ENCODE measurements at regions not wholly inside any gene's neighbourhood (a gene's known extent, or its start where the extent isn't known, plus 50 kb on each side); places are given as distances from the start of the nearest gene placed in this dataset.

DNA sequence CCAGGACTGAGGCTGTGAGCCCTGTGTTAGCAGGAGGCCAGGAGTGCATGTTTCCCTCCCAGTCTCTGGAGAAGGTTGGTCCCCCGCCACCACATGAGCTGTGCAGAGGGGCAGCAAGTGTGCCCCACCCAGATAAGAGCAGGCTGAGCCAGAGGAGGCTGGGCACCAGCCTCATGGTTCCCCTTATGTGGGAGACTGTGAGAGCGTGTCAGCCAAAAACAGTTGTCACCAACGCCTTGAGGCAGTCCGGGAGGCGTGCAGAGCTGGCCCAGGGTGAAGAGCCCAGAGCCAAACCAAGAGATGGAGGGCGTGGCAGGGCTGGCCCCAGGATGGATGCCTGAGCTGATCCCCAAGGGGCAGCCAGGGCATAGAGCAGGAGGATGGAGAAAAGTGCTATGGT lies 128.7 kb upstream of the GLI2 start:
- Histone ChIP-seq H3K9me3 (ENCODE audit: low read length) (no peaks in the 10 kb centered on the region), H3K4me1 (ENCODE audit: insufficient read depth, low read length) (no peaks in the 10 kb centered on the region), H3K9ac (ENCODE audit: insufficient read depth, low read depth, low read length) (no peak overlapping the region), H3K4me2 (ENCODE audit: low read depth, low read length) (no peak overlapping the region), H3K4me3 (replicated peaks in 1 of 3; ENCODE audit: insufficient read depth in 1 of 3, low read depth in 2 of 3, low read length in 3 of 3) (no peak overlapping the region), H3K36me3 (replicated peaks in 1 of 2; ENCODE audit: control insufficient read depth in 1 of 2, insufficient read depth in 2 of 2, low read length in 2 of 2) (no peaks in the 10 kb centered on the region), H3K79me2 (ENCODE audit: insufficient read depth, low read length) (no peaks in the 10 kb centered on the region), H4K20me1 (ENCODE audit: insufficient read depth, low read length) (no peaks in the 10 kb centered on the region), H2AFZ (ENCODE audit: low read length) (no peak overlapping the region), H3K27me3 (ENCODE audit: control insufficient read depth in 1 of 2, insufficient read depth in 2 of 2, low read length in 2 of 2) (peaks cover 10 to 83% of the 10 kb centered on the region in 2 experiments; a peak in 4 of 5 replicates), H3K27ac (ENCODE audit: extremely low read length, insufficient read depth, low read length) (no peak overlapping the region)
- DNase-seq (ENCODE audit: low spot score) (no peak), FAIRE-seq (no peak), ATAC-seq (no peak)
- WGBS (ENCODE audit: low lambda C conversion rate), result 51% methylated on average over 6 of the region's 6 CpGs
- intact Hi-C loops (cut with micrococcal nuclease; ENCODE audit: unreplicated experiment) (no loop called here), in situ Hi-C loops (cut with HindIII; ENCODE audit: extremely low pct_ligation_motif_present, low pct_unique_long_range_greater_than_20kb) (no loop called here)
- no peak for TF ChIP-seq ZNF564 (CRISPR knock-in tag; IDR thresholded peaks at IDR 0.05)
- no peak for TF ChIP-seq KDM4B (CRISPR knock-in tag; IDR thresholded peaks at IDR 0.05)
- TF ChIP-seq RCOR2 (CRISPR knock-in tag; IDR thresholded peaks at IDR 0.05), result no peak
- TF ChIP-seq, protein P1, sequence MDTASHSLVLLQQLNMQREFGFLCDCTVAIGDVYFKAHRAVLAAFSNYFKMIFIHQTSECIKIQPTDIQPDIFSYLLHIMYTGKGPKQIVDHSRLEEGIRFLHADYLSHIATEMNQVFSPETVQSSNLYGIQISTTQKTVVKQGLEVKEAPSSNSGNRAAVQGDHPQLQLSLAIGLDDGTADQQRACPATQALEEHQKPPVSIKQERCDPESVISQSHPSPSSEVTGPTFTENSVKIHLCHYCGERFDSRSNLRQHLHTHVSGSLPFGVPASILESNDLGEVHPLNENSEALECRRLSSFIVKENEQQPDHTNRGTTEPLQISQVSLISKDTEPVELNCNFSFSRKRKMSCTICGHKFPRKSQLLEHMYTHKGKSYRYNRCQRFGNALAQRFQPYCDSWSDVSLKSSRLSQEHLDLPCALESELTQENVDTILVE (CRISPR knock-in tag; IDR thresholded peaks at IDR 0.05), result no peak
- TF ChIP-seq, protein P2, sequence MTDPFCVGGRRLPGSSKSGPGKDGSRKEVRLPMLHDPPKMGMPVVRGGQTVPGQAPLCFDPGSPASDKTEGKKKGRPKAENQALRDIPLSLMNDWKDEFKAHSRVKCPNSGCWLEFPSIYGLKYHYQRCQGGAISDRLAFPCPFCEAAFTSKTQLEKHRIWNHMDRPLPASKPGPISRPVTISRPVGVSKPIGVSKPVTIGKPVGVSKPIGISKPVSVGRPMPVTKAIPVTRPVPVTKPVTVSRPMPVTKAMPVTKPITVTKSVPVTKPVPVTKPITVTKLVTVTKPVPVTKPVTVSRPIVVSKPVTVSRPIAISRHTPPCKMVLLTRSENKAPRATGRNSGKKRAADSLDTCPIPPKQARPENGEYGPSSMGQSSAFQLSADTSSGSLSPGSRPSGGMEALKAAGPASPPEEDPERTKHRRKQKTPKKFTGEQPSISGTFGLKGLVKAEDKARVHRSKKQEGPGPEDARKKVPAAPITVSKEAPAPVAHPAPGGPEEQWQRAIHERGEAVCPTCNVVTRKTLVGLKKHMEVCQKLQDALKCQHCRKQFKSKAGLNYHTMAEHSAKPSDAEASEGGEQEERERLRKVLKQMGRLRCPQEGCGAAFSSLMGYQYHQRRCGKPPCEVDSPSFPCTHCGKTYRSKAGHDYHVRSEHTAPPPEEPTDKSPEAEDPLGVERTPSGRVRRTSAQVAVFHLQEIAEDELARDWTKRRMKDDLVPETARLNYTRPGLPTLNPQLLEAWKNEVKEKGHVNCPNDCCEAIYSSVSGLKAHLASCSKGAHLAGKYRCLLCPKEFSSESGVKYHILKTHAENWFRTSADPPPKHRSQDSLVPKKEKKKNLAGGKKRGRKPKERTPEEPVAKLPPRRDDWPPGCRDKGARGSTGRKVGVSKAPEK (CRISPR knock-in tag; IDR thresholded peaks at IDR 0.05; ENCODE audit: borderline replicate concordance), result no peak
- TF ChIP-seq MYNN (CRISPR knock-in tag; IDR thresholded peaks at IDR 0.05; ENCODE audit: low read depth), result no peak
- no peak for TF ChIP-seq ZNF670 (CRISPR knock-in tag; IDR thresholded peaks at IDR 0.05; ENCODE audit: borderline replicate concordance)
- TF ChIP-seq ZFP62 (CRISPR knock-in tag; IDR thresholded peaks at IDR 0.05), result no peak
- ChIA-PET POLR2A (no interaction called here), CTCF (ENCODE audit: low intra/inter-chr PET ratio, low total read pairs) (no interaction called here)
- BruUV-seq (replicated peaks), result no TSS peak
